Gastroesophageal sphincter (tissue), 3 donors: ENCODE measurements at regions not wholly inside any gene's neighbourhood (a gene's known extent, or its start where the extent isn't known, plus 50 kb on each side); places are given as distances from the start of the nearest gene placed in this dataset.

Source experiments
- EP300 ChIP-seq: sonication (generic); formaldehyde crosslinking; IDR thresholded peaks from one replicate; pipeline ENCODE4 v1.6.1; 2017; ENCODE audit warnings: antibody characterized with exemption, mild to moderate bottlenecking
- POLR2A ChIP-seq, 2 donors: fragments of 450-650 bp; IDR thresholded peaks; one replicate each; pipeline ENCODE4 v1.6.1; 2017; ENCODE audit warnings: antibody characterized with exemption in 2 of 2, mild to moderate bottlenecking in 2 of 2, moderate library complexity in 1 of 2
- TF ChIP-seq, protein P1 (sequence below), 4 experiments: fragments of 200-600 bp in 2 of 4; fragments of 450-650 bp in 2 of 4; sonication (generic) in 1 of 4; IDR thresholded peaks; one replicate each; pipeline ENCODE4 v1.5.1; 2017 to 2019; ENCODE audit warnings: antibody characterized with exemption in 4 of 4, mild to moderate bottlenecking in 2 of 4, moderate library complexity in 2 of 4

DNA sequence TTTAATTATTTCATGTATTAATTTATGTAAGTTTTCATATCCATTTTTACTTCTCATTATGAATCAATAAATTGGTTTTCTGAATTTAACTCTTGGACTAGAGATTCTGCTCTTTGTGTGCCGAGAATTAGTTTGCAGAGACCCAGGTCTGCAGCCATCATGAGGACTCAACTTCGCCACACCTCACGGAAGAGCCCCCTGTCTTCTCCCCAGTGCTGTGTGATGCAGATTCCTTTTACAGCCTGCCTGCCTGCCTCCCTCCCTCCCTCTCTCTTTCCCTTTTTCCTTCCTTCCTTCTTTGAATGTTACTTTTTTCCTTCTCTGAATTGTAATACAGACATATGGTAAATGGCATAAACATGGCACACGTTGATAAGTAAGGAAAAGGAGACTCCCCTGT lies 947.7 kb downstream of the TBC1D22A start:
- TF ChIP-seq, protein P1, sequence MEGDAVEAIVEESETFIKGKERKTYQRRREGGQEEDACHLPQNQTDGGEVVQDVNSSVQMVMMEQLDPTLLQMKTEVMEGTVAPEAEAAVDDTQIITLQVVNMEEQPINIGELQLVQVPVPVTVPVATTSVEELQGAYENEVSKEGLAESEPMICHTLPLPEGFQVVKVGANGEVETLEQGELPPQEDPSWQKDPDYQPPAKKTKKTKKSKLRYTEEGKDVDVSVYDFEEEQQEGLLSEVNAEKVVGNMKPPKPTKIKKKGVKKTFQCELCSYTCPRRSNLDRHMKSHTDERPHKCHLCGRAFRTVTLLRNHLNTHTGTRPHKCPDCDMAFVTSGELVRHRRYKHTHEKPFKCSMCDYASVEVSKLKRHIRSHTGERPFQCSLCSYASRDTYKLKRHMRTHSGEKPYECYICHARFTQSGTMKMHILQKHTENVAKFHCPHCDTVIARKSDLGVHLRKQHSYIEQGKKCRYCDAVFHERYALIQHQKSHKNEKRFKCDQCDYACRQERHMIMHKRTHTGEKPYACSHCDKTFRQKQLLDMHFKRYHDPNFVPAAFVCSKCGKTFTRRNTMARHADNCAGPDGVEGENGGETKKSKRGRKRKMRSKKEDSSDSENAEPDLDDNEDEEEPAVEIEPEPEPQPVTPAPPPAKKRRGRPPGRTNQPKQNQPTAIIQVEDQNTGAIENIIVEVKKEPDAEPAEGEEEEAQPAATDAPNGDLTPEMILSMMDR (IDR thresholded peaks at IDR 0.05), result no peak
- TF ChIP-seq POLR2A (IDR thresholded peaks at IDR 0.05) (no peak), EP300 (no peak)
